HG02571 (cell line): ENCODE measurements at regions not wholly inside any gene's neighbourhood (a gene's known extent, or its start where the extent isn't known, plus 50 kb on each side); places are given as distances from the start of the nearest gene placed in this dataset.

Source experiments
- ATAC-seq: cut with Tn5 transposase; IDR thresholded peaks from one replicate; pipeline ENCODE4 v1.9.1; 2021; ENCODE audit warnings: mild to moderate bottlenecking, moderate library complexity; ENCODE audit not compliant: unreplicated experiment

DNA sequence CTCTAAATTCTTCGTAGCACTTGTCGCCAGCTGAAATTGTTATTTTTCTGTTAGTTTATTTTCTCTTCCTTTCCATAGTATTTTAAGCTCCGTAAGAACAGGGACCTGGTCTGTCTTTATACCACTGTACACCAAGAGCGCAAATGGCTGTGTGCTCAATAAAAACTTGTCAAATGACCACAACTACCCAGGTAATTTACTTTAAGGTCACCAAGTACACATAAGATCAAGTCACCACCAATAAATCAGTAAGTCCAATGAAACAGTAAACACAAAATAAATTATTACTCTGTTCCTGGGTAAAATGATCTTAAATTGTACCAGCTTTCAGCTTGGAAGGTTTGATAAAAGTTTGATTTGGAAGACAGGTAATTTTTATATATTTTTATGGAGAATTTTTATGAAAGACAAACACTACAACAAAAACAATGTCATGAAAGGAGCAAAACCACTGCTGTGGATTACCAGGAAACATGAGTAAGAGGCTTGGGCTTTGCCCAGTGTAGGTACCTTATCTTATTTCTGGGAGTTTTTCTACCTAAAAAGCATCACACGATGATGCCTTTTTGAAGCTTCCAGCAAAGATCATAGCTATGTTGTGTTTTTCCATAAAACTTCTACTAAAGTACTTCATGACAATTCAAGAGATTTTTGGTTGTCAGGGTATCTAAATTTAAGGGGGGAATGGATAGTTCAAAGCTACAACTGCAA is 406.8 kb downstream of the SHQ1 start:
- ATAC-seq: no peak

DNA sequence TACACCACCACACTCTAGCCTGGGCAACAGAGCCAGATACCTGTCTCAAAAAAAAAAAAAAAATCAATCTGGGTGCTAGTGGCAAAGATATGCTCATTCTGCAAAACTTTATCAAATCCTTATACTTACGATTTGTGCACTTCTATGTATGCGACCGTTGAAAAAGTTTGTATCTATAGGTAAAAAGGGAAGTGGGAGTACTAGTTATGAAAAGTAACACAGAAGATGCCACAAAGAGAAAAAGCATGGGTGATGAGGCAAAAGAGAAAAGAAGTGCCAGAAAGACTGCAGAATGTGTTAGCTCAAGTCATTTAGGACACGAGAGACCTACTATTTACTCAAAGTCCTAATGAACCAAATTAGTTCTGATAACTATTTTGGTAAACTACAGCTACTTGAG is 407.8 kb downstream of the SHQ1 start:
- ATAC-seq: no peak

DNA sequence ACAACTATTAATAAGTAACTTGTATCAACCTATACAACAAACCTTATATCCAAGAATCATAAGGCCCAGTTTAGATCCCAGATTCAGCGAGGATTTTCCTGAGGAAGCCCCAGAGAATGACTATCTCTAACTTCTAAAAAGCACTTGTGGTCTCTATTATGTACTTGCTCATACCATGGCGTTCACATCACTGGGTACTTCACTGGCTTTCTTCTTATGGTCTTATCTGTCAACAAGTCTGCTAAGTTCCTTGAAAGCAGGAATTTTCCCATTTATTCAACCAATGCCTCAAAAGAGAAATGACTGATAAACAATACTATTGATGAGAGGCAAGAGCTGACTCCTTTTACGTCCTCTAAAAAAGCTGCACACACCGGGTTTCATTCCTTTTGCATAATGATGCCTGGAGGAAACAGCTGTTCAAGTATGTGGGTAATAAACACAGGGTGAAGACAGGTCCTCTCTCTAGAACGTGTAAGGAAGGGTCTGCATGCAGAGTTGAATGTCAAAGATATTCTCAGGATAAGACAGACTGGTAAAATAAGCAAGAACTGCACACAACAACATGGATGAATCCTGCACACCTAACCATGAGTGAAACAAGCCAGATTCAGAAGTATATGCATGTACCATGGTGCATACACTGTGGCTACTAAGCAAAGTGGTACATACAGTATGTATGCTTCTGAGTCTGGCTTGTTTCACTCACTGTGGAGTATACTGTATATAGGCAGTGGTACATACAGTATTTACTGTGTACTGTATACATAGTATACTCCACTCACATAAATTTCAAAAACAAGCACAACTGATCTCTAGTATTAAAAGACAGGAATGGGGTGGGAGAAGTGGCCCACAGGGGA is 408.7 kb downstream of the SHQ1 start:
- ATAC-seq: peak; percentile 75

DNA sequence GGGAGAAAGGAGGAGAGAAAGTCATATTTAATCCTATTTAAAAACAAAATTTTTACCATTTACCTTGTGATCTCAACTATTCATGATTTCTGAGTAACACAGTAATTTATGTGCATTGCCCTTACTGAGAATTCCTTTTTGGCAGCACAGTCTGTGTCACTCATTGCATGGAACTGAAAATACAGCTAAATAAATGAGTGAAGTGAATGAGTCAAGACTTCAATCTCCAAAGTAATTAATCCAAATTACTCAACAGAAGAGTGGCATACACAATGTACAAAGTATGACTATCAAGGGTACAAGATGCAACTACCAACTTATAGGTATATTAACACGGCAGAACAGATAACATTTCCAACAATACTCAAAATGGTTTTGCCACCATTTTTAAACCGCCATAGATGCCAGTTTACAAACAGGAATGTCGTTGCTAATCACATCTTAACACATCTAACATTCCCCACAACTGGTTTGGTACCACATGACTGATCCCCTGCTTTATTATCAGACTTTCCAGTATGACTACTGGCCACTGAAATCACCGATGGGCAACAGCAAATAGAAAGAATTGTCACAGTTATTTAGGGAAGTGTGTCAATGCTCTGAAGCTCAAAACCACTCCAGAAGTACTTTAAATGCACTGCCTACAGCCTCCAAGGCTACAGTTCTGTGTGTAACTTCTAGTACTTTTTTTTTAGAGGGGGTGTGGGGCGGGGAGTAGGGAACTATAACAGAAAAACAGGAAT is 410.4 kb downstream of the SHQ1 start:
- ATAC-seq: no peak

DNA sequence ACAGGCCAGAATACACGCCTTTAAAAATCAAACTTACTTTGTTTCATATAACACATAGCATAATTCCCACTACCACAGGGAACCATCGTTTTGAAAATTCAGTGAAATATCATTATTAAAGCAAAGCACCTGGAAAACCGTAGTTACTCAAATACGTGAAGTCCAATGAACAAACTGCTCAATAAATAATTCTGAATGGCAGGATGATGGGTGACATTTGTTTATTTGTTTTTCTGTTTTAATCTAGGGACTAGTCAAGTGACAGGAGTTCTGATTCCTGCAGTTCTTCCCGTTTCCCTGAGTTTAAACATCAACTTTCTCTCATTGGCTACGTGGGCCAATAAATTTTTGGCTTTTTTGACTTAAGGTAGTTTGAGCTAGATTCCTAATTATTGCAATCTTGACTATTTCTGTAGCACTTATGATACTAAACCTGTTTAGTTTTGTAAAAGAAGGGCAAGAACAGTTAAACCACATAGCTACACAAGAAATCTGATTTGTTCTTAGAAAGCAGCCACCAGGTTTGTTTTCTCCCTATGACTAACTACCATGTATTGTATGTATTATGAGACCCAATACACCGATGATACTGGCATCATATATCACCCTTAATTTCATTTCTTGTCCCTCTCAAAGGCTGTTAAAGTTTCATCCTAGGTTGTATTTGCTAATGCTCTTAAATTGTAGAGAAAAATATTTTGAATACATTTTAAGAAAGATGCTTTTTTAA is 411.2 kb downstream of the SHQ1 start:
- ATAC-seq: no peak

DNA sequence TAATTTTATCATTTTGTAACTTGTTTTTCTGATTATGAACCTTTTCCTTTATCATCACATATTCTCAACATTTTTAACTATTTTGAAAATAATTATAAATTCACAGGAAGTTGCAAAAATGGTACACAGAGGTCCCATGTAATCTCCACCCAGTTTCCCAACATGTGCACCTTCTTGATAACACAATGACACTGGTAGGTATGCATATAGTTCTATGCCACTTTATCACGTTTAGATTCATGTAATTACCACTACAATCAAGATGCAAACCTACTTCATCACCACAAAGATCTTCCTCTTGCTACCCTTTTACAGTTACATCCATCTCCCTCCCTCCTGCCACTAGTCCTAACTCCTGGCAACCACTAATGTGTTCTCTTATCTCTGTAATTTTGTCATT is 413.9 kb downstream of the SHQ1 start:
- no peak for ATAC-seq

DNA sequence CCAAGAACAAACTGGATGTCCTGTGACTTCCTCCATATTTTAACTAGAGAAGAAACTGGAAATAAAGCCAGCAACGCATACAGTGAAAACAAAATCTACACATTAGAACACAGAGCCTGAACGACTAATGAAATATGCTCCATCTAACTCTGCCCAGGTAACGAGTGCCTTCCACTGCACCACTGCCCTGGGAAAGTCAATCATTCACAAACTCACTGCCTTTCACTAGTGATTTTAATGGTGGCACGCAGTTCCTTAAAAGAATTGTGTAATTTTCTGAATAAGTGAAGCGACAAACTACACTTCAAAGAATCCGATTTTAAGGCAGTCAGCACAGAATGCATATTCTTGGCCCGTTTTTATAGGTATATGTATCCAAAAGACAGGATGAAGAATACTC is 416.0 kb downstream of the SHQ1 start:
- no peak for ATAC-seq

DNA sequence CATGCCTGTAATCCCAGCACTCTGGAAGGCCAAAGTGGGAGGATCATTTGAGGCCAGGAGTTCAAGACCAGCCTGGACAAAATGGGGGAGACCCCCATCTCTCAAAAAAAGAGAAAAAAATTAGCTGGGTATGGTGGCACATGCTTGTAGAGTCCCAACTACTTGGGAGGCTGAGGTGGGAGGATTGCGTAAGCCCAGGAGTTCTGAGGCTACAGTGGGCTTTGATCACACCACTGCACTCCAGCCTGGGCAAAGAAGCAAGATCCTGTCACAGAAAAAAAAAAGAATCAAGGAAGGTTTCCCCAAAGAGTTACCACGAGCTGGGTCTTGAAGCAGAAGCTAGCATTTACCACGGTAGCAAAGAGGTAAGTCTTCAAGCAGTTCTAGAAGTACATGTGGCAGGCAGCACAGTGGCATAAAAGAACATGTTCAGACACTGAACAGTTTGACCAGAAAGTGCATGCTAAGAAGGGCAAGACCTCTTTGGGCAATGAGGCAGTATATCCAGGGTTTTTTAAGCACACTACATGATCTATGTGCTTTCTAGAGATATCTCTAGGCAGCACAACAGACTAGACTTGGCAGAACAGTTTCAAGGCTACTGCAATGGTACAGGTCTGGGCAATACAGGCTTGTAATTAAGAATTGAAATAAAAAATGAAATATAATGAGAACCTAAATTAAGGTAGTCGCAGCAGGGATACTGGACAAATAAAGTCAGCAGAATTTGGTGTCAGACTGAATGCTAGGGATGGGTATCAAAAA is 418.5 kb downstream of the SHQ1 start:
- ATAC-seq: no peak

DNA sequence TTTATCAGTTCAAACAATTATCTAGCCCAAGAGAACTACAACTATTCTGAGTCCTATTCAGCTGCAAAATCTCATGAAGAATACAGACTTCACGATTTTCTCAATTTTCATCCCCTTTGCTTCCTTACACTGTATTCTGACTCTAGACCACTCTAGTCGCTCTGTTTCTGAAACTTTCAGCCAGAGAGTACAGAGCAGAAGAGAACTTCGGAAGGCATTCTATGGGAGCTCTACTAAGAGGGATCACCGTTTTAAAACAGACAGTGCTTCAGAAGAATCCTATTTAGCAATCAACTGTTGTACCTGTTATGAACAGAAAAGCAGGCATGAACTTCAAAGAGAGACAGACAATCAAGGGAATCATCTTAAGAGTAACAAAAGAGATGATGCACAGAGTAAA is 419.4 kb downstream of the SHQ1 start:
- no peak for ATAC-seq

DNA sequence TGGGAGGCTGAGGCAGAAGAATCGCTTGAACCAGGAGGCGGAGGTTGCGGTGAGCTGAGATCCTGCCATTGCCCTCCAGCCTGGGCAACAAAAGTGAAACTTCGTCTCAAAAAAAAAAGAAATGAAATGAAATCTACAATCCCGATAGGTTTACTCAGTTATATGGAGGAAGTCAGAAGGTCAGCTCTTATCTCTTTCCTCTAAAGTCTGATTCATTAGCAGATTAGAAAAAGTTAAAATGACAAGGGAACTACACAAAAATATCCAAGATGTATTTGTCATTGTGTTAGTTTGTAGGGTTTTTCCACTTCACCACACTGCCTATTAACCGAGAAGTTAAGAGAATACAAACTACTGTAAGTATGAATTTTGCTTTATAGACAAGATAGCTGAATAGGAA is 420.6 kb downstream of the SHQ1 start:
- no peak for ATAC-seq

DNA sequence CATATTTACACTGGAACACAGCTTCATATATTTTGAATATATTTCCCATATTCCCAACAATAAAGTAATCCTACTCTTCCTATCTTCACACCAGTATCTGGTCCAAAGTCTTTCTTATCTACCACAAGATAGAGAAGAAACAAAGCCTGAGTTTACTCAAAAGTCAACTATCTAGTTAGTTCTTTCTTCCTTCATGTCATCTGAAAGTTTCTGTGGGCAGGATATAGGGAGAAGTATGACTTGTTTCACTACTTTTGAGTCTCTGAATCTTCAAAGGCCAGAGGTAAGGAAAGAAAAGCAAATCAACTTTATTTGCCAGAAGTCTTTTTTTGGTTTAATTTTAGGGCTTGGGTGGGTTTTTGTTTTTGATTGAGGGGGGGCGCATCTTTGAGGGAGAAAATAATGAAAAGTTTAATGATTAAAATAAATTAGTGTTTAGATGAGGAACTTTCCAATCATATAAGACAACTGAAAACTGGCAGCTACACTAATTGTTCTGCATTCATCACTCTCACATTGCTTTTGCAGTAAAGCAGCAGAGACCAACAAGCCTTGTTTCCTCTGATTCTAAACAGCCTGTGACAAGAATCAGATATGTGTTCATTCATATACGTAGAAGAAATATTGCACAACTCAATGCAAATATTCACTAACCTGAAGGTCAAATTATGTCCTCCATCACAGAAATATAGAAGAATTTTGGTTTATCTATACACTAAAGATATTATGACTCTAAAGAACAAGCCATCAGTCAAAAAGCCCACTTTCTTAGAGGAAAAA is 421.4 kb downstream of the SHQ1 start:
- ATAC-seq: peak; percentile 62

DNA sequence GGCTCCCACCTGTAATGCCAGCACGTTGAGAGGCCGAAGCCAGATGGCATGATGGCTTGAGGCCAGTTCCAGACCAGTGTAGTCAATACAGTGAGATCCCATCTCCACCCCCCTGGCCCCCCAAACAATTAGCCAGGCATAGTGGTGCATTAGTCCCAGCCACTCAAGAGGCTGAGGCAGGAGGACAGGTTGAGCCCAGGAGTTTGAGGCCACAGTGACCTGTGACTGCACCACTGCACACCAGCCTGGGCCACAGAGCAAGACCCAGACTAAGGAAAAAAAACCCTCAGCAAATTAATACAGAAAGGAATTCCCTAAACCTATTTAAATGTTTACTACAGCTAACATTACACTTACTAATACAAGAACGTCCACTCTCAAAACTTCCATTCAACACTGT is 424.6 kb downstream of the SHQ1 start:
- no peak for ATAC-seq

DNA sequence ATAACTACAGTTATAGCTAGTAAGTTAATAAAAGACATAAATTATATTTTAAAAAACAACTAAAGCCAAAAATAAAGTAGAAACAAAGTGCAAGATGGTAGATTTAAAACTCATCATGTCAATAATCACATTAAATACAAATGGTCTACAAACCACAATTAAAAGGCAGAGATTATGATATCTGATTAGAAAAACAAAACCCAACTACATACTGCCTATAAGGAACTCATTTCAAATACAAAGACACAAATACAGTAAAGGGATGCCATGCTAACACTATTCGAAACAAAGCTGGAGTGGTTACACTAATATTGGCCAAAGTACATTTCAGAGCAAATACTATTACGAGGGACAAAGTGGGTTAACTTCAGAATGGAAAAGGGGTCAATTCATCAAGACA is 426.5 kb downstream of the SHQ1 start:
- no peak for ATAC-seq

DNA sequence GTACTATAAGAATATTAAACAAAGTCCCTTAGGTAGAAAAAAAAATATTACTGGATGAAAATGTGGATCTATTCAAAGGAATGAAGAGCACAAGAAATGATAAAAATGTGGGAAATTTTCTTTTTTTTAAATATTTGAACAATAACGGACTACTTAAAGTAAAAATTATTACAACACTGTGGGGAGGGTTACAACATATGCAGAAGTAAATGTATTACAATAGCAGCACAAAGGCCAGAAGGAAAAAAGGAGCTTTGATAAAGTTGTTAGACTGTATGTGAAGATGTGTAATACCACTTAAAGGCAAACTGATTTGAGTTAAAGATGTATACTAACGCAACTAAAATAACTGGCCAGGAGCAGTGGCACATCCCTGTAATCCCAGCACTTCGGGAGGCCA is 427.1 kb downstream of the SHQ1 start:
- no peak for ATAC-seq

DNA sequence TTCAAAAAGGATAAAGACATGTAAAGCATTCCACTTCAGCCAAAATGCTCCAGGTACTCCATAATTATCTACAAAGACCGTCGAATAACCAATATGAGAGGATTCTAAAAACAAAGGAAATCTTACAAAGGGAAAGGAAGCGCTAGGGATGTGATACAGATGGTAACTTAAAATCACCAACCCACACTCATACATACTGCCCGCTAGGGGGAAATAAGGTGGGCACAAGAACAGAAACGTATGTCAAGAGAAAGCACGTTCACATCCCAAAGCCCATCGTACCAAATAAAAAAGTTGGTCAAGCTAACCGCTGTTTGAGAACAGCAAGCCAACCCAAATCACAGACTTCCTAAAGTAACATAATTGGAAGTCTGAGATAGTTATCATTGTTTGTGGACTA is 429.4 kb downstream of the SHQ1 start:
- ATAC-seq: no peak

DNA sequence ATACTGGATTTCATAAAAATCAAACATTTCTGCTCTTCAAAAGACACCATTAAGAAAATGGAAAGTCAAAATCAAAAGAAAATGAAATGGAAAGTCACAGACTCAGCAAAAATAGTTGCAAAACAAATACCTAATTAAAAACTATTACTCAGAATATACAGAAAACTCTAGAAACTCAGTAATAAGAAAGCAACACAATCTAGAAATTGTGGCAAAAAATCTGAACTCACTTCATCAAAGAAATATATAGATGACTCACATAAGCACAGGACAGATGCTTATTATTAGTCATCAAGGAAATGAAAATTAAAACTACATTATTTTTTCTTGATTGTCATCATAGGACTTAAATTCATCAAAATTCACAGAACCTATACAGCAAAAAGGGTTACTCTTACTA is 430.0 kb downstream of the SHQ1 start:
- ATAC-seq: no peak

DNA sequence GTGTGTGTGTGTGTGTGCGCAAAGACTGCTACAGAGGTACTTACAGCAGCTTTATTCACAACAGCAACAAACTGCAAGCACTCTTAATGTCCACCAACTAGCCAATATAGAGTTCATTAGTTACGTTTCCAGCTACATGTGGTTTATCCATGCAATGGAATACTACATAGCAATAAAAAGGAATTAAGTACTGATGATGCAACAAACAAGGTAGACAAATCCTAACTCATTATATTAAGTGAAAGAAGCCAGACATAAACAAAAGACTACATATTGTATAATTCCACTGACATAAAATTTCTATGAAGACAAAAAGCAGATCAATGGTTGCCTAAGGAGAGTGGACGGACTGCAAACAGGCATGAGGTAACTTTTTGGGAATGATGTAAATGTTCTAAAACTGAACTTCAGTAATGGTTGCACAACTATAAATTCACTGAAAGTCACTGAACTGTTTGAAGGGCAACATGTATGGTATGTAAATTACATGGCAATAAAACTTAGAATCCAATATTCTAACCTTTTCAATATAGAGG is 433.7 kb downstream of the SHQ1 start:
- ATAC-seq: no peak

DNA sequence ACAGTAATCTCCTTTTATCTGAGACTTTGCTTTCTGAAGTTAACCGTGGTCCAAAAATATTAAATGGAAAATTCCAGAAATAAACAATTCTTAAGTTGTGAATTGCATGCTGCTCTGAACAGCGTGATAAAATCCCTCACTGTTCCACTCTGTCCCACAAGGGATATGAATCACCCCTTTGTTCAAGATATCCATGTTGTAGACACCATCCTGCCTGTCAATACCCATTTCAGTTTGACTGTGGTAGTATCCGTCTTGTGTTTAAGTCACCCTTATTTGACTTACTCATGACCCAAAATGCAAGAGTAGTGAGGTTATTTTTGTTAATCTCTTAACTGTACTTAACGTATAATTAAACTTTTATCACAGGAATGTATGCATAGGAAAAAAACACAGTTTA is 435.0 kb downstream of the SHQ1 start:
- ATAC-seq: no peak

DNA sequence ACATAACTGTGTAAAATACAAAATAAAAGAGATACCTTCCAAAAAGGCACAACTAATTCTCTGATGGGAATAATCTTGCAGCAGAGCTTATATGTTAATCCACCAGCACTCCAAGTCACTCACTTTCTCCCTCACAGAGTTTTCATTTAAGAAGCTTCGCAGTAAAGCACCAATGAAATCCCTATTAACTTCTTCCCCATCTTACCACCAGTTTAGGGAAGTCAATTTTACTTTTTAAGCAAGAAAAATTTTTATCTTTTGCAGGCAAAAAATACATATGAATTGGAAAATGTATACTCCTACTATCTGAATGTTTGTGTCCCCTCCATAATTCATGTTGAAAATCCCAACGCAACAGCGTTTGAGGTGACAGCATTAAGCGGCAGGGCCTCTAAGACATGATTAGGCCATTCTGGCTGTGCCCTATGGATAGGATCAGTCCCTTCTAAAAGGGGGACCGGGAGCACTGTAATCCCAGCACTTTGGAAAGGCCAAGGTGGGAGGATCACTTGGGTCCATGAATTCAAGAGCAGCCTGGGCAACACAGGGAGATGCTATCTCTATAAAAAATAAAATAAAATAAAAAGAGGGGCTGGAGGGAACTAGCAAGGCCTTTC is 435.8 kb downstream of the SHQ1 start:
- ATAC-seq: no peak
